DMS153 treated with DMSO at 0.1 percent for 48 hours (cell line): ENCODE measurements at regions not wholly inside any gene's neighbourhood (a gene's known extent, or its start where the extent isn't known, plus 50 kb on each side); places are given as distances from the start of the nearest gene placed in this dataset.

Experiments
- DNase-seq: peaks from one replicate; lab custom pipeline; 2025; ENCODE audit not compliant: unreplicated experiment; lab: John Stamatoyannopoulos, UW

GRCh38 chr15:91553196-91553854, 300.2 kb upstream of the SLCO3A1 start:
- DNase-seq: peak; percentile 54

GRCh38 chr15:91555312-91555711, 298.2 kb upstream of the SLCO3A1 start:
- DNase-seq: no peak

GRCh38 chr15:91556926-91557325, 296.6 kb upstream of the SLCO3A1 start:
- DNase-seq: no peak

- no peak for DNase-seq
Measured at GRCh38 chr15:91559066-91559465, 294.4 kb upstream of the SLCO3A1 start.

- no peak for DNase-seq
Measured at GRCh38 chr15:91561371-91562100, 292.0 kb upstream of the SLCO3A1 start.

GRCh38 chr15:91562698-91563097, 290.8 kb upstream of the SLCO3A1 start:
- DNase-seq: no peak

- no peak for DNase-seq
Measured at GRCh38 chr15:91564631-91565030, 288.9 kb upstream of the SLCO3A1 start.

- DNase-seq: no peak
Measured at GRCh38 chr15:91566141-91566540, 287.4 kb upstream of the SLCO3A1 start.

GRCh38 chr15:91568036-91568435, 285.5 kb upstream of the SLCO3A1 start:
- no peak for DNase-seq

- DNase-seq: peak; percentile 74
Measured at GRCh38 chr15:91572110-91572509, 281.4 kb upstream of the SLCO3A1 start.

GRCh38 chr15:91576096-91576495, 277.4 kb upstream of the SLCO3A1 start:
- no peak for DNase-seq

GRCh38 chr15:91578511-91578910, 275.0 kb upstream of the SLCO3A1 start:
- no peak for DNase-seq

- no peak for DNase-seq
Measured at GRCh38 chr15:91584895-91585294, 268.6 kb upstream of the SLCO3A1 start.

GRCh38 chr15:91586560-91586959, 266.9 kb upstream of the SLCO3A1 start:
- no peak for DNase-seq

GRCh38 chr15:91589360-91589759, 264.1 kb upstream of the SLCO3A1 start:
- DNase-seq: no peak

GRCh38 chr15:91592567-91592966, 260.9 kb upstream of the SLCO3A1 start:
- DNase-seq: no peak

GRCh38 chr15:91593067-91593466, 260.4 kb upstream of the SLCO3A1 start:
- DNase-seq: no peak

- no peak for DNase-seq
Measured at GRCh38 chr15:91593653-91594052, 259.9 kb upstream of the SLCO3A1 start.

GRCh38 chr15:91599261-91599660, 254.2 kb upstream of the SLCO3A1 start:
- no peak for DNase-seq

- no peak for DNase-seq
Measured at GRCh38 chr15:91603384-91604080, 250.0 kb upstream of the SLCO3A1 start.

- no peak for DNase-seq
Measured at GRCh38 chr15:91604122-91604521, 249.4 kb upstream of the SLCO3A1 start.

- no peak for DNase-seq
Measured at GRCh38 chr15:91605576-91605975, 247.9 kb upstream of the SLCO3A1 start.
